Ovary (tissue), 3 donors: ENCODE measurements at regions not wholly inside any gene's neighbourhood (a gene's known extent, or its start where the extent isn't known, plus 50 kb on each side); places are given as distances from the start of the nearest gene placed in this dataset.
"Not testable (repeated sequence)": the region's sequence is repeated elsewhere in the genome, so short reads cannot be mapped to it uniquely, and the experiment has no call there.

ENCODE experiments used
- EP300 ChIP-seq: sonication (generic); formaldehyde crosslinking; IDR thresholded peaks from one replicate; pipeline ENCODE4 v1.6.1; 2017; ENCODE audit warnings: antibody characterized with exemption
- POLR2A ChIP-seq: fragments of 450-650 bp; IDR thresholded peaks from one replicate; pipeline ENCODE4 v1.6.1; 2017; ENCODE audit warnings: antibody characterized with exemption, mild to moderate bottlenecking, moderate library complexity
- TF ChIP-seq, protein P1 (sequence below), 3 donors: fragments of 450-650 bp in 2 of 3; fragments of 200-600 bp in 1 of 3; IDR thresholded peaks; one replicate each; pipeline versions ENCODE4 v1.5.1 to v1.8.0; 2016 to 2022; ENCODE audit warnings: antibody characterized with exemption in 3 of 3, mild to moderate bottlenecking in 1 of 3
- donor health status: DM: no; HTN: no; CAD: no.

DNA sequence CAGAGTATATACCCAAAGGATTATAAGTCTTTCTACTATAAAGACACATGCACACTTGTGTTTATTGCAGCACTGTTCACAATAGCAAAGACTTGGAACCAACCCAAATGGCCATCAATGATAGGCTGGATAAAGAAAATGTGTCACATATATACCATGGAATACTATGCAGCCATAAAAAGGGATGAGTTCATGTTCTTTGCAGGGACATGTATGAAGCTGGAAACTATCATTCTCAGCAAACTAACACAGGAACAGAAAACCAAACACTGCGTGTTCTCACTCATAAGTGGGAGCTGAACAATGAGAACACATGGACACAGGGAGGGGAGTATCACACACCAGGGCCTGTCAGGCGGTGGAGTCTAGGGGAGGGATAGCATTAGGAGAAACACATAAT is 281.7 kb upstream of the MEF2C start:
- not testable (repeated sequence) for TF ChIP-seq POLR2A, EP300
- TF ChIP-seq, protein P1, sequence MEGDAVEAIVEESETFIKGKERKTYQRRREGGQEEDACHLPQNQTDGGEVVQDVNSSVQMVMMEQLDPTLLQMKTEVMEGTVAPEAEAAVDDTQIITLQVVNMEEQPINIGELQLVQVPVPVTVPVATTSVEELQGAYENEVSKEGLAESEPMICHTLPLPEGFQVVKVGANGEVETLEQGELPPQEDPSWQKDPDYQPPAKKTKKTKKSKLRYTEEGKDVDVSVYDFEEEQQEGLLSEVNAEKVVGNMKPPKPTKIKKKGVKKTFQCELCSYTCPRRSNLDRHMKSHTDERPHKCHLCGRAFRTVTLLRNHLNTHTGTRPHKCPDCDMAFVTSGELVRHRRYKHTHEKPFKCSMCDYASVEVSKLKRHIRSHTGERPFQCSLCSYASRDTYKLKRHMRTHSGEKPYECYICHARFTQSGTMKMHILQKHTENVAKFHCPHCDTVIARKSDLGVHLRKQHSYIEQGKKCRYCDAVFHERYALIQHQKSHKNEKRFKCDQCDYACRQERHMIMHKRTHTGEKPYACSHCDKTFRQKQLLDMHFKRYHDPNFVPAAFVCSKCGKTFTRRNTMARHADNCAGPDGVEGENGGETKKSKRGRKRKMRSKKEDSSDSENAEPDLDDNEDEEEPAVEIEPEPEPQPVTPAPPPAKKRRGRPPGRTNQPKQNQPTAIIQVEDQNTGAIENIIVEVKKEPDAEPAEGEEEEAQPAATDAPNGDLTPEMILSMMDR (IDR thresholded peaks at IDR 0.05) = not testable (repeated sequence)
